ENCODE measurements at regions not wholly inside any gene's neighbourhood (a gene's known extent, or its start where the extent isn't known, plus 50 kb on each side); places are given as distances from the start of the nearest gene placed in this dataset.

DNA sequence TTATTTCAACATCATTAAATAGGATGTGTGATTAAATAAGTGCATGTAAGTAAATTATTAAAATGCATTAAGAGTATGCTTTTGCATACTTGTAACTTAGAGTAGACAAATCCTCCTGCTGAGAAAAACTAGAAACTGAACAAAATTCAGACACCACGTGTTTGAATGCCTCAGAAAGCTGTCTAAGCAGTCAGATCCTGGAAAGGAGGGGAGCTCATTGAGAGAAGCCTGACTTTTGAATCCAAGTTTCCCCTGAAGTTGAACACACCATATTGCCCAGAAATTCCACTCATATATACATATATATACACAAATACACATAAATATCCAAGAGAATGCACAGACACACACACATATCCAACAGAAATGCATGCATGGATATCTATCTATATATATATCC lies 190.0 kb upstream of the BMP2 start:
- Histone ChIP-seq H3K4me1 (peaks cover 0 to 10% (median 0%) of the 10 kb centered on the region in 9 donors), H3K27ac (no peak overlapping the region), H3K9me3 (no peaks in the 10 kb centered on the region), H3K36me3 (no peaks in the 10 kb centered on the region), H3K27me3 (peaks cover 0 to 3% (median 0%) of the 10 kb centered on the region in 7 donors), H3K4me3 (no peak overlapping the region)
- WGBS, 2 donors, result 62 to 87% methylated on average over 1 of the region's 1 CpG
- intact Hi-C loops (cut with DNase I), result no loop called here
- no peak for ATAC-seq
- no peak for TF ChIP-seq CTCF (IDR thresholded peaks at IDR 0.05)
- DNase-seq, result no peak

DNA sequence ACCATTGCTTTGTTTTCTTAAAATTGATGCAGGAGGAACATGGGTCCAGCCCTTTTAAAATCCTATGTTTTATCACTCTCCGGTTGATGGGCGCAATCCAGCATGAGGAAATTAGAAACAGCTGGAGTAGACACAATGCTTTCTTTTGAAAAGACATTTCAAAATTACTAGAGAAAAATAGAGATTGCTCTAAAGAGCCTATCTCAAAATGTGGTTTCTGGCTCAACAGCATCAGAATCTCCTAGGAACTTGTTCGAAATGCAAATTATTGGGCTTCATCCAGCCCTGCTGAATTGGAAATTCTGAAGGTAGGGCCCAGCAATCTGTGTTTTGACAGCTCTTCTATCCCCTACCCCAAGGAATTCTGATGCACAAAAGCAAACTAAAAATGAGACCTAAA lies 190.8 kb upstream of the BMP2 start:
- intact Hi-C loops (cut with DNase I), result no loop called here
- WGBS, 2 donors, result 64 to 66% methylated on average over 3 of the region's 3 CpGs
- peak in 1 of 8 donors; percentile 19 for ATAC-seq

GRCh38 chr20:6575912-6576401 lies 191.5 kb upstream of the BMP2 start:
- peaks cover 0 to 3% (median 0%) of the 10 kb centered on the region in 7 donors for H3K27me3 ChIP-seq
- no peak for TF ChIP-seq CTCF (IDR thresholded peaks at IDR 0.05)
- 36 to 39% methylated on average over 7 of the region's 7 CpGs for WGBS, 2 donors
- H3K9me3 ChIP-seq, result no peaks in the 10 kb centered on the region
- no peak overlapping the region for H3K4me3 ChIP-seq
- ATAC-seq (no peak), DNase-seq (no peak)
- H3K27ac ChIP-seq, result no peak overlapping the region
- no peaks in the 10 kb centered on the region for H3K36me3 ChIP-seq
- intact Hi-C loops (cut with DNase I), result no loop called here
- peaks cover 0 to 10% (median 0%) of the 10 kb centered on the region in 9 donors for H3K4me1 ChIP-seq

More for the DNA sequence above, 190.8 kb upstream of the BMP2 start:
- Histone ChIP-seq H3K4me1 (peaks cover 0 to 10% (median 0%) of the 10 kb centered on the region in 9 donors), H3K27ac (no peak overlapping the region), H3K9me3 (no peaks in the 10 kb centered on the region), H3K36me3 (no peaks in the 10 kb centered on the region), H3K4me3 (no peak overlapping the region), H3K27me3 (peaks cover 0 to 3% (median 0%) of the 10 kb centered on the region in 7 donors)
- no peak for TF ChIP-seq CTCF (IDR thresholded peaks at IDR 0.05)
- DNase-seq, result no peak

- no peak for TF ChIP-seq CTCF (IDR thresholded peaks at IDR 0.05)
- intact Hi-C loops (cut with DNase I), result no loop called here
- WGBS, 2 donors, result 80 to 82% methylated on average over 3 of the region's 3 CpGs
- H3K4me1 ChIP-seq, result no peaks in the 10 kb centered on the region
- ATAC-seq, result no peak
- H3K4me3 ChIP-seq, result no peak overlapping the region
- H3K9me3 ChIP-seq, result no peaks in the 10 kb centered on the region
- no peak for DNase-seq
- H3K27ac ChIP-seq, result no peak overlapping the region
- H3K27me3 ChIP-seq, result peaks cover 0 to 14% (median 0%) of the 10 kb centered on the region in 7 donors
- no peaks in the 10 kb centered on the region for H3K36me3 ChIP-seq
These were observed 200.7 kb upstream of the BMP2 start for GRCh38 chr20:6566821-6567220.

Measured in heart right ventricle (tissue), 16 donors.